ENCODE measurements at regions not wholly inside any gene's neighbourhood (a gene's known extent, or its start where the extent isn't known, plus 50 kb on each side); places are given as distances from the start of the nearest gene placed in this dataset.

- no peak for DNase-seq
- H3K27me3 ChIP-seq (replicated peaks): no peaks in the 10 kb centered on the region
- no peak overlapping the region for H3K27ac ChIP-seq
- no peak overlapping the region for H3K4me3 ChIP-seq (ENCODE audit: low read depth, low read length)
- in situ Hi-C loops (cut with HindIII; ENCODE audit: low pct_ligation_motif_present, low sequenced_read_pairs): no loop called here
- TF ChIP-seq CTCF (IDR thresholded peaks at IDR 0.05; ENCODE audit: low read depth, low read length, missing control alignments): no peak
- no peaks in the 10 kb centered on the region for H3K36me3 ChIP-seq (replicated peaks)
These were observed 313.2 kb downstream of the HIVEP2 start for GRCh38 chr6:142631517-142632385.

GRCh38 chr6:142633317-142633716, 311.7 kb downstream of the HIVEP2 start:
- Histone ChIP-seq H3K4me3 (ENCODE audit: low read depth, low read length) (no peak overlapping the region), H3K36me3 (replicated peaks) (no peaks in the 10 kb centered on the region), H3K27ac (no peak overlapping the region), H3K27me3 (replicated peaks) (no peaks in the 10 kb centered on the region)
- in situ Hi-C loops (cut with HindIII; ENCODE audit: low pct_ligation_motif_present, low sequenced_read_pairs): no loop called here
- DNase-seq: no peak
- TF ChIP-seq CTCF (IDR thresholded peaks at IDR 0.05; ENCODE audit: low read depth, low read length, missing control alignments): no peak

GRCh38 chr6:142635130-142635529, 309.8 kb downstream of the HIVEP2 start:
- peak; percentile 55 for DNase-seq
- no peak for TF ChIP-seq CTCF (IDR thresholded peaks at IDR 0.05; ENCODE audit: low read depth, low read length, missing control alignments)
- peak overlapping the region; percentile 21 for H3K27ac ChIP-seq
- in situ Hi-C loops (cut with HindIII; ENCODE audit: low pct_ligation_motif_present, low sequenced_read_pairs): no loop called here
- no peaks in the 10 kb centered on the region for H3K27me3 ChIP-seq (replicated peaks)
- H3K4me3 ChIP-seq (ENCODE audit: low read depth, low read length): no peak overlapping the region
- H3K36me3 ChIP-seq (replicated peaks): no peaks in the 10 kb centered on the region

- Histone ChIP-seq H3K36me3 (replicated peaks) (no peaks in the 10 kb centered on the region), H3K27ac (no peak overlapping the region), H3K27me3 (replicated peaks) (no peaks in the 10 kb centered on the region), H3K4me3 (ENCODE audit: low read depth, low read length) (no peak overlapping the region)
- TF ChIP-seq CTCF (IDR thresholded peaks at IDR 0.05; ENCODE audit: low read depth, low read length, missing control alignments): no peak
- in situ Hi-C loops (cut with HindIII; ENCODE audit: low pct_ligation_motif_present, low sequenced_read_pairs): no loop called here
- no peak for DNase-seq
These were observed 307.2 kb downstream of the HIVEP2 start for GRCh38 chr6:142637624-142638351.

- H3K27ac ChIP-seq: no peak overlapping the region
- in situ Hi-C loops (cut with HindIII; ENCODE audit: low pct_ligation_motif_present, low sequenced_read_pairs): no loop called here
- no peak for TF ChIP-seq CTCF (IDR thresholded peaks at IDR 0.05; ENCODE audit: low read depth, low read length, missing control alignments)
- H3K36me3 ChIP-seq (replicated peaks): no peaks in the 10 kb centered on the region
- H3K27me3 ChIP-seq (replicated peaks): no peaks in the 10 kb centered on the region
- H3K4me3 ChIP-seq (ENCODE audit: low read depth, low read length): no peak overlapping the region
- peak; percentile 5 for DNase-seq
These were observed 302.3 kb downstream of the HIVEP2 start for GRCh38 chr6:142642651-142643050.

Measured in brain microvascular endothelial cell (primary cell).